Transverse colon (tissue), 4 donors: ENCODE measurements at regions not wholly inside any gene's neighbourhood (a gene's known extent, or its start where the extent isn't known, plus 50 kb on each side); places are given as distances from the start of the nearest gene placed in this dataset.

Experiments
- DNase-seq: peaks from one replicate; pipeline ENCODE4 v3.0.0-alpha.2; 2019
- H3K27ac ChIP-seq, 4 donors: fragments of 200-600 bp; sonication (generic); 2 replicates each; pipeline ENCODE4 v1.5.1; 2016 to 2018; ENCODE audit warnings: inconsistent platforms in 4 of 4
- H3K27me3 ChIP-seq: fragments of 200-600 bp; sonication (generic); 2 replicates; pipeline ENCODE4 v1.5.1; 2017; ENCODE audit warnings: inconsistent platforms
- H3K36me3 ChIP-seq, 4 donors: fragments of 200-600 bp; sonication (generic); 2 replicates each; pipeline ENCODE4 v1.5.1; 2017 to 2019; ENCODE audit warnings: inconsistent platforms in 4 of 4
- H3K4me1 ChIP-seq, 4 donors: fragments of 200-600 bp; sonication (generic); 2 replicates each; pipeline ENCODE4 v1.5.1; 2017 to 2020; ENCODE audit warnings: inconsistent platforms in 4 of 4
- H3K4me3 ChIP-seq, 4 donors: fragments of 200-600 bp; sonication (generic); 1 replicate in 1 of 4; 2 replicates in 3 of 4; pipeline versions ENCODE4 v1.5.1 to v1.6.1; 2017 to 2019; ENCODE audit warnings: inconsistent platforms in 4 of 4
- H3K9me3 ChIP-seq, 2 donors: fragments of 200-600 bp; sonication (generic); 2 replicates each; pipeline ENCODE4 v1.5.1; 2017 to 2019; ENCODE audit warnings: inconsistent platforms in 2 of 2
- CTCF ChIP-seq, 5 experiments: fragments of 200-600 bp in 3 of 5; fragments of 450-650 bp in 2 of 5; sonication (generic) in 3 of 5; IDR thresholded peaks; 1 replicate in 2 of 5; 2 replicates in 3 of 5; pipeline ENCODE4 v1.5.1; 2016 to 2017; ENCODE audit warnings: antibody characterized with exemption in 5 of 5, inconsistent platforms in 3 of 5, mild to moderate bottlenecking in 2 of 5, moderate library complexity in 1 of 5
- EP300 ChIP-seq: sonication (generic); formaldehyde crosslinking; IDR thresholded peaks from one replicate; pipeline ENCODE4 v1.6.1; 2017; ENCODE audit warnings: antibody characterized with exemption, low read depth
- POLR2A ChIP-seq: fragments of 450-650 bp; IDR thresholded peaks from one replicate; pipeline ENCODE4 v1.6.1; 2016; ENCODE audit warnings: antibody characterized with exemption, mild to moderate bottlenecking, moderate library complexity
- POLR2AphosphoS5 ChIP-seq, 3 donors: sonication (generic); formaldehyde crosslinking; IDR thresholded peaks; one replicate each; pipeline ENCODE4 v1.6.1; 2016; ENCODE audit warnings: antibody characterized with exemption in 3 of 3
- WGBS, 2 donors: methylation state at CpG; one replicate each; pipeline ENCODE4 v1.1.5; 2018; ENCODE audit warnings: low coverage in 1 of 2; 5-methylcytosine and 5-hydroxymethylcytosine counted together
- in situ Hi-C, 4 donors: fragments of 200-750 bp; cut with MboI; loops; one replicate each; pipeline versions ENCODE4 v1.15.0 to v1.15.1; 2017; ENCODE audit warnings: low sequenced_read_pairs in 3 of 4, low pct_ligation_motif_present in 1 of 4, low pct_unique_long_range_greater_than_20kb in 1 of 4
- intact Hi-C: fragments of 100-400 bp; cut with DNase I; formaldehyde crosslinking; loops from one replicate; pipeline ENCODE4 v1.15.1; 2023; ENCODE audit warnings: low total_unique reads

DNA sequence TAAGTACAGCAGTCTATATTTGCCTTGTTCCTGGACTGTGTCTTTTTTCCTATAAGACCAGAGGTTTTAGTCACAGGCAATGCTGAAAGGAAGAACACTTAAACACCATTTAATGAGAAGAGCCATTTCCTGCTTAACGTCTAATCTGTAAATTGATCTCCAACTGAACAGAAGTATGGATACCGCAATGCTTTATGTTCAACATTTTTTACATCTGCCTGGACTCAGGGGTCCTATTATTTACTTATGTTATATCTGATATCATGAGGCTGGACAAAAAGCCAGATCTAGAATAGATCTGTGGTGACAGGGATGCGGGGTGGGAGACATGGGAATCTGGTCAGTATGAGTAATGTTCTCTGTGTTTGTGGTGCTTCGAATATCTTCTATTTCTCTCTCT lies 334.6 kb upstream of the MPDZ start:
- Histone ChIP-seq H3K27me3 (no peaks in the 10 kb centered on the region), H3K9me3 (no peaks in the 10 kb centered on the region), H3K4me3 (no peak overlapping the region), H3K27ac (no peak overlapping the region), H3K36me3 (no peaks in the 10 kb centered on the region), H3K4me1 (peaks cover 0 to 13% (median 0%) of the 10 kb centered on the region in 4 donors)
- intact Hi-C loops, result no loop called here
- TF ChIP-seq POLR2AphosphoS5 (IDR thresholded peaks at IDR 0.05), result no peak
- TF ChIP-seq CTCF (IDR thresholded peaks at IDR 0.05), result no peak
- TF ChIP-seq POLR2A, result no peak
- no peak for TF ChIP-seq EP300
- 81 to 87% methylated on average over 4 of the region's 4 CpGs for WGBS, 2 donors
- no peak for DNase-seq
- in situ Hi-C loops, result no loop called here

- in situ Hi-C loops (no loop called here), intact Hi-C loops (no loop called here)
- Histone ChIP-seq H3K27me3 (no peaks in the 10 kb centered on the region), H3K4me1 (peaks cover 0 to 18% (median 2%) of the 10 kb centered on the region in 4 donors), H3K4me3 (no peak overlapping the region), H3K9me3 (no peaks in the 10 kb centered on the region), H3K36me3 (no peaks in the 10 kb centered on the region), H3K27ac (no peak overlapping the region)
- WGBS, 2 donors, result 86 to 97% methylated on average over 2 of the region's 2 CpGs
- no peak for DNase-seq
- TF ChIP-seq CTCF (IDR thresholded peaks at IDR 0.05) (no peak), POLR2A (no peak), POLR2AphosphoS5 (IDR thresholded peaks at IDR 0.05) (no peak), EP300 (no peak)
Observed at GRCh38 chr9:13613296-13613695, 333.8 kb upstream of the MPDZ start.

- 43 to 64% methylated on average over 6 of the region's 6 CpGs for WGBS, 2 donors
- Histone ChIP-seq H3K36me3 (no peaks in the 10 kb centered on the region), H3K4me3 (no peak overlapping the region), H3K27ac (peak overlapping the region in 2 of 4 donors; percentile 19 to 54), H3K27me3 (no peaks in the 10 kb centered on the region), H3K9me3 (no peaks in the 10 kb centered on the region), H3K4me1 (peaks cover 0 to 26% (median 10%) of the 10 kb centered on the region in 4 donors)
- intact Hi-C loops, result no loop called here
- no peak for DNase-seq
- in situ Hi-C loops, result no loop called here
- no peak for TF ChIP-seq POLR2AphosphoS5 (IDR thresholded peaks at IDR 0.05)
- TF ChIP-seq POLR2A, result no peak
- no peak for TF ChIP-seq CTCF (IDR thresholded peaks at IDR 0.05)
- no peak for TF ChIP-seq EP300
Observed at GRCh38 chr9:13608451-13608850, 329.0 kb upstream of the MPDZ start.

GRCh38 chr9:13607481-13608441 lies 328.3 kb upstream of the MPDZ start:
- 30 to 31% methylated on average over 5 to 6 of the region's 6 CpGs for WGBS, 2 donors
- DNase-seq, result no peak
- Histone ChIP-seq H3K9me3 (no peaks in the 10 kb centered on the region), H3K4me3 (no peak overlapping the region), H3K36me3 (no peaks in the 10 kb centered on the region), H3K4me1 (peaks cover 0 to 26% (median 10%) of the 10 kb centered on the region in 4 donors), H3K27ac (peak overlapping the region in 2 of 4 donors; percentile 19 to 54), H3K27me3 (no peaks in the 10 kb centered on the region)
- intact Hi-C loops, result no loop called here
- TF ChIP-seq CTCF (IDR thresholded peaks at IDR 0.05) (no peak), POLR2AphosphoS5 (IDR thresholded peaks at IDR 0.05) (no peak), EP300 (no peak), POLR2A (no peak)
- in situ Hi-C loops, result no loop called here
